Liver (tissue), 7 donors: ENCODE measurements at regions not wholly inside any gene's neighbourhood (a gene's known extent, or its start where the extent isn't known, plus 50 kb on each side); places are given as distances from the start of the nearest gene placed in this dataset.

Experiments used
- DNase-seq: peaks from one replicate; pipeline ENCODE4 v3.0.0-alpha.2; 2017; ENCODE audit warnings: low spot score
- H3K27ac ChIP-seq, 2 donors: one replicate each; pipeline ENCODE4 v1.7.0; 2013; ENCODE audit warnings: inconsistent platforms in 2 of 2, low read length in 2 of 2, control low read depth in 1 of 2, low read depth in 1 of 2, mild to moderate bottlenecking in 1 of 2
- H3K27me3 ChIP-seq, 4 donors: one replicate each; pipeline versions ENCODE4 v1.6.1 to v1.7.0; 2013; ENCODE audit warnings: low read length in 3 of 4, inconsistent platforms in 1 of 4, mild to moderate bottlenecking in 1 of 4, moderate library complexity in 1 of 4; ENCODE audit not compliant: control insufficient read depth in 4 of 4, insufficient read depth in 4 of 4
- H3K36me3 ChIP-seq, 4 donors: one replicate each; pipeline versions ENCODE4 v1.6.1 to v1.7.0; 2013; ENCODE audit warnings: low read length in 3 of 4, mild to moderate bottlenecking in 3 of 4, low read depth in 1 of 4, moderate library complexity in 1 of 4; ENCODE audit not compliant: control insufficient read depth in 4 of 4, insufficient read depth in 3 of 4
- H3K4me1 ChIP-seq, 4 donors: one replicate each; pipeline versions ENCODE4 v1.6.1 to v1.7.0; 2013; ENCODE audit warnings: low read length in 3 of 4, mild to moderate bottlenecking in 3 of 4, moderate library complexity in 1 of 4; ENCODE audit not compliant: control insufficient read depth in 4 of 4, insufficient read depth in 4 of 4
- H3K4me3 ChIP-seq, 3 donors: one replicate each; pipeline versions ENCODE4 v1.6.1 to v1.7.0; 2013; ENCODE audit warnings: low read length in 3 of 3, control low read depth in 1 of 3, low read depth in 1 of 3, mild to moderate bottlenecking in 1 of 3
- H3K9ac ChIP-seq, 2 donors: one replicate each; pipeline ENCODE4 v1.7.0; 2013; ENCODE audit warnings: low read length in 2 of 2, mild to moderate bottlenecking in 2 of 2, moderate library complexity in 2 of 2, control low read depth in 1 of 2, low read depth in 1 of 2
- H3K9me3 ChIP-seq, 4 donors: one replicate each; pipeline versions ENCODE4 v1.6.1 to v1.7.0; 2013; ENCODE audit warnings: low read length in 3 of 4; ENCODE audit not compliant: control insufficient read depth in 4 of 4
- ATF3 ChIP-seq: IDR thresholded peaks from 2 replicates; pipeline ENCODE4 v1.6.1; 2016; ENCODE audit warnings: antibody characterized with exemption
- CTCF ChIP-seq: fragments of 150-350 bp; IDR thresholded peaks from 2 replicates; pipeline ENCODE4 v1.5.1; 2017; ENCODE audit warnings: improper control_type of control experiment, low read depth, low read length; ENCODE audit not compliant: missing input control
- EGR1 ChIP-seq, 2 donors: IDR thresholded peaks; 2 replicates each; pipeline ENCODE4 v1.6.1; 2016 to 2018; ENCODE audit warnings: antibody characterized with exemption in 2 of 2, low read depth in 2 of 2
- FOXA1 ChIP-seq: IDR thresholded peaks from 2 replicates; pipeline ENCODE4 v1.6.1; 2016; ENCODE audit warnings: antibody characterized with exemption
- FOXA2 ChIP-seq: IDR thresholded peaks from 2 replicates; pipeline ENCODE4 v1.6.1; 2016; ENCODE audit warnings: antibody characterized with exemption
- GABPA ChIP-seq, 2 donors: IDR thresholded peaks in 1 of 2; conservative IDR thresholded peaks in 1 of 2; 2 replicates each; pipeline ENCODE4 v1.6.1; 2016; ENCODE audit warnings: antibody characterized with exemption in 2 of 2, mild to moderate bottlenecking in 1 of 2, moderate library complexity in 1 of 2
- HNF4A ChIP-seq, 2 donors: conservative IDR thresholded peaks; 2 replicates each; pipeline ENCODE4 v1.6.1; 2016; ENCODE audit warnings: antibody characterized with exemption in 2 of 2, mild to moderate bottlenecking in 2 of 2
- HNF4G ChIP-seq: IDR thresholded peaks from 2 replicates; pipeline ENCODE4 v1.6.1; 2016; ENCODE audit warnings: antibody characterized with exemption
- JUND ChIP-seq, 2 donors: IDR thresholded peaks; 2 replicates each; pipeline ENCODE4 v1.6.1; 2016; ENCODE audit warnings: antibody characterized with exemption in 2 of 2
- MAX ChIP-seq: IDR thresholded peaks from 2 replicates; pipeline ENCODE4 v1.6.1; 2016; ENCODE audit warnings: antibody characterized with exemption
- NR2F2 ChIP-seq: IDR thresholded peaks from 2 replicates; pipeline ENCODE4 v1.6.1; 2016; ENCODE audit warnings: antibody characterized with exemption
- RAD21 ChIP-seq, 2 donors: IDR thresholded peaks; 2 replicates each; pipeline ENCODE4 v1.6.1; 2016; ENCODE audit warnings: antibody characterized with exemption in 2 of 2, mild to moderate bottlenecking in 2 of 2
- RXRA ChIP-seq, 2 donors: IDR thresholded peaks; 2 replicates each; pipeline ENCODE4 v1.6.1; 2017 to 2018; ENCODE audit warnings: antibody characterized with exemption in 2 of 2, mild to moderate bottlenecking in 1 of 2
- SP1 ChIP-seq: IDR thresholded peaks from 2 replicates; pipeline ENCODE4 v1.6.1; 2018; ENCODE audit warnings: antibody characterized with exemption, mild to moderate bottlenecking
- TAF1 ChIP-seq: conservative IDR thresholded peaks from 2 replicates; pipeline ENCODE4 v1.6.1; 2016; ENCODE audit warnings: antibody characterized with exemption, mild to moderate bottlenecking
- YY1 ChIP-seq: IDR thresholded peaks from 2 replicates; pipeline ENCODE4 v1.6.1; 2016; ENCODE audit warnings: antibody characterized with exemption, mild to moderate bottlenecking
- ZBTB33 ChIP-seq: IDR thresholded peaks from 2 replicates; pipeline ENCODE4 v1.6.1; 2016; ENCODE audit warnings: antibody characterized with exemption
- donor health status: healthy.
- donor health status: healthy.
- donor health status: healthy.
- donor health status: healthy.

GRCh38 chr12:89173096-89173495, 179.2 kb downstream of the DUSP6 start (continued):
- TF ChIP-seq CTCF (no peak), RAD21 (IDR thresholded peaks at IDR 0.05) (no peak), SP1 (no peak), FOXA2 (no peak), TAF1 (no peak), YY1 (no peak)

- H3K27me3 ChIP-seq = no peaks in the 10 kb centered on the region
- peaks cover 0 to 9% (median 0%) of the 10 kb centered on the region in 4 donors for H3K4me1 ChIP-seq
- no peak overlapping the region for H3K27ac ChIP-seq
- no peak for TF ChIP-seq HNF4G
- no peak for TF ChIP-seq EGR1 (IDR thresholded peaks at IDR 0.05; ENCODE audit: low read depth in 2 of 2)
- no peak for TF ChIP-seq RAD21 (IDR thresholded peaks at IDR 0.05)
- TF ChIP-seq GABPA (IDR thresholded peaks at IDR 0.05 in 1 of 2, conservative IDR thresholded peaks at IDR 0.05 in 1 of 2) = no peak
- no peak for TF ChIP-seq NR2F2
- TF ChIP-seq TAF1 = no peak
- no peak for TF ChIP-seq HNF4A (conservative IDR thresholded peaks at IDR 0.05)
- no peak for TF ChIP-seq YY1
- no peak for TF ChIP-seq RXRA (IDR thresholded peaks at IDR 0.05)
- no peak for TF ChIP-seq MAX
- no peak for TF ChIP-seq FOXA1
- no peak for TF ChIP-seq JUND (IDR thresholded peaks at IDR 0.05)
- no peak for TF ChIP-seq ATF3
- no peak for TF ChIP-seq SP1
- TF ChIP-seq ZBTB33 = no peak
- no peak for TF ChIP-seq CTCF
- no peak for DNase-seq
- no peaks in the 10 kb centered on the region for H3K9me3 ChIP-seq
- H3K4me3 ChIP-seq = no peak overlapping the region
- H3K9ac ChIP-seq = no peak overlapping the region
- H3K36me3 ChIP-seq = no peaks in the 10 kb centered on the region
Measured at GRCh38 chr12:89172224-89172623, 180.1 kb downstream of the DUSP6 start.
